HG03442 (cell line): ENCODE measurements at regions not wholly inside any gene's neighbourhood (a gene's known extent, or its start where the extent isn't known, plus 50 kb on each side); places are given as distances from the start of the nearest gene placed in this dataset.

Experiments
- ATAC-seq: cut with Tn5 transposase; IDR thresholded peaks from one replicate; pipeline ENCODE4 v1.9.1; 2021; ENCODE audit warnings: mild to moderate bottlenecking, moderate library complexity; ENCODE audit not compliant: unreplicated experiment

DNA sequence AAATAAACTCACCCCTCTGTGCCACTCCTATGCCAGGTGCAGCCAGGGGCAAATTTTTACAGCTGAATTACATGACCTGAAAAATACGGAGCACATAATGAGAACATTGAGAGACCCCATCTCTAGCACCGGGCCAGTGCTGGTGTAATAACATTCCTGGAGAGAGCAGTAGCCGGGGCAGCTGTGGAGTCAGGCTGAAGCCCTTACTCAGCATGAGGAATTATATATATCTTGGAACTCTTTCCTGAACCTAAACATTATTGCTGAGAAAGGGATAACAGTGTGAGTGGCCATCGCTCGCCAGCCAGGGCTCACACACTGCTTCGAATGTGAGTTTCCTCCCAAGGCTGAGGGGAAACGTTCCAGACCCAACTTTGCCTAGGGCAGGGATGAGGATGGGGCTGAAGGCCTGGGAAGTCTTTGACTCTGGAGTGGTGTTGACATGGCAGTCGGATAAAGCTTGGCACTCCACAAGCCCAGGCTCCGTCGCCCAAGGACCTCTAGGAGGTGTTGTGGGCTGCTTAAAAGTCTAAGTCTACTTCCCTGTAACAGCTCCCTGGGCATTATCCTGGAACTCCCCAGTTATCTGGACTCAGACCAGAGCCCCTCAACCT, 269.8 kb downstream of the CDC5L start:
- ATAC-seq: no peak

DNA sequence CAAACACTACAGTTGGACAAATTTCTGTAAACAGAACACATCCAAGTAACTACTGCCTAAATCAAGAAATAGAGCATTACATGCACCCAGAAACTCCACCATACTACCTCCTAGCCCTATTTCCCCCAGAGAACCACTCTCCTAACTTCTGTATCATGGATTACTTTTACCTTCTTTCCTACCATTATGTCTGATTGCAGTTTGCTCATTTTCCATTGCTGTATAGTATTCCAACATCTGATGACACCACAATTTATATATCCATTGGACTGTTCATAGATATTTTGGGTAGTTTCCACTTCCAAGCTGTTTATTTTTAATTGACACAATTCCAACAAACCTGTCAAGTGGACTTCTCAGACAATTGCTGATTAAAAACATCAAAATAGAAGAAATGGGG, 271.1 kb downstream of the CDC5L start:
- no peak for ATAC-seq

DNA sequence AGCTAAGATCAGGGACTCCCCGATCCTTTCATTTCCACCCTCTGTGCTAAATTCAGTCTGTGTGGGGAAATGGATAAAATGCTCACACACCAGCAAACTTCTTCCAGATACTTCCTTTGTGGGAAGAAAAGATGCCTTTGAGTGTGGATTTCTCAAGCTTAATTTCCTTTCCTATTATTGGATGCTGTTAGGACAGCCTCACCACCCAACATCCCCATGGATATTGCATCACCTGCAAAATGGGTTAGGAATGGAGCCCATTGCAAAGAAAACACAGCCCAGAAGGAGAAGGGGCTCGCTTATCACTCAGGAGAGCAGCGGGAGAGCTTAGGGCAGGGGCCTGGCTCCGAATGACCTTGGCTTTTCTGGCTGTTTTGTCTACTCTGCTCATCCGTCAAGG, 272.2 kb downstream of the CDC5L start:
- ATAC-seq: no peak

DNA sequence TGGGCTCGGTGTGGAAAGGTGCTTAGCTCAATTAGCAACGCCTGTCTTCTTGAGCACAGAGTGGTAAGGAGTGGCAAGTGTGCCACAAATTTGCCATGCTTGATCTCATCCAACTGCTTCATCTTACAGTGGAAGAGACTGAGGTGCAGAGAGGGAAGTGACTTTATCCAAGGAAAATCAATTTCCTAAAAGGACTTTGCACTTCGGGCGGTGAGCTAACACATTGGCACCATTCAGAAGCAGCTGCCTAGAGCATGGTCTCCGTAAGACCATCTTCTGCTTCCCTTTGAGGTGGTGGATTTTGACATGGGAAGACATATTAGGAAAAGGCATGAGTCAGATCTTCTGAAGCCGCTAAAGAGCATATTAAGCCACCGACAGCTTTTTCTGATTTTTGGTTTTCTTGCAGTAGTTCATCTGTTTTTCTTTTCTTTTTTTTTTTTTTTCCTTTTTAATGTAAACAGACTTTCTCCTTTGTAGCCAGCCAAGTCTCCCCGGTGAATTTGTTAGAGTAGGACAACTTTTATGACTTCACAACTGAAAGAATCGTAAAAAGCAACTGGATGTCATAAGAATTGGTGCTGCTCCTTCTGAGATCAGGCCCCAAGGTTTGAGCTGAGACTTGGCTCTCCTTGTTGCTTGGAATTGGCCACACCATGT, 273.2 kb downstream of the CDC5L start:
- ATAC-seq: no peak

DNA sequence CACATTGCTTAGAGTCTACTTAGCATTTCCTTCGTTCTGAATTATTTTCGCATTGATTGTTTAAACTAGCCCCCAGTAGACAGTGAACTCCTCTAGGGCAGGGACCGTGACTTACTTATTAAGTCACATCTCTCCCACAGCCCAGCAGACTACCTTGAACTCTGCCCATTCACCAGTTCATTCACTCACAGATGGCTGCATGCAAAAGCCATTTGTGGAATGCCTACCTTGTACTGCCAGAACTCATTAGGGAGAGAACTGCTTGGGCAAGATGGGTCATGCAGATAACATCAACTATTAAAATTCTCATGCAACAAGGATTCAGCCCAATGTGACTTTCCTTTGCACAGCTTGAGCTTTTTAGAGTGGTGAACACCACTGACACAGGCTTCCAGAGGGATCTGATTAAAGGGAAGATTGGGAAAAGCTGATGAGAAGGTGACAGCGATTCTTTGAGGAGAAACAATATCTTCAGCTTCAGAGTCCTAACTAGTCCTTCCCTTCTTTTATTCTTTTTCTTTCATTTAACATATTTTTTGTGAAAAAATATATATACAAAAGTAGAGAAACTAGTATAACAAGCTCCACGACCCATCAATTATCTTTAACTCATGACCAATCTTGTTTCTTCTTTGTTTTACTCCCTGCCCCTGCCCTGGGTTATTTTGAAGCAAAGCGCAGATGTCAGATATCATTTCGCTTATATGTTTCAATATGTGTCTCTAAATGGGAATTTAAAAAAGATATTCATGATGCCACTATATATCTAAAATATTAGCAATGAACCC, 273.9 kb downstream of the CDC5L start:
- ATAC-seq: no peak

DNA sequence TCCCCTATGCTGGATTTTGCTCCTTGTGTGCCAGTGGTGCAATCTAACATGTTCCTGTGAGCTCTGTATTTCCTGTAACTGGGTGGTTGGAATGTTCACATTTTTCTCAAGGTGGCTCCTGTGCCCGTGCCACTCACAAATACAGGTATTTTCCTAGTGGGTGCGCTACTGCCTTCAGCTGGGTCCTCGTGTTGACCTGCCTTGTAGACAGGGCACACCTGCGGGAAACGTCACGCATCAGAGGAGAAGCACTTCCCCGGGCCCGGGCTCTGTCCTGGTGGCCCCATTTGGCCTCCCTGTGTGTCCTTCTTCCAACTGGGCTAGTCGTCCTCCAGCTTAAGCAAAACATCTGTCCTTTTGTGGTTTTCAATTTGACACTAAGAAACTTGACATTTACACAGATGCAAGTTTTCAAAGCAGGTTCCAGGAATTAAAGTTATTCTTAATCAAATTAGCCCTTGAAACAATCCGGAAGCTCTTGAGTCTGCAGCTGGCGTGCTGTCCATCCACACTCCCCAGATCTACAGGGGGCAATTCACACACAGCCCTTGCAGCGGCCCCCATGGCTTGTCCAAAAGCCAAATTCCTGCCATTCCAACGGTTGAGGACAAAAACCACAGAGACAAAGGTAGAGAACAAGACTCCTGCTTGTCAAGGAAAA, 275.1 kb downstream of the CDC5L start:
- ATAC-seq: no peak

DNA sequence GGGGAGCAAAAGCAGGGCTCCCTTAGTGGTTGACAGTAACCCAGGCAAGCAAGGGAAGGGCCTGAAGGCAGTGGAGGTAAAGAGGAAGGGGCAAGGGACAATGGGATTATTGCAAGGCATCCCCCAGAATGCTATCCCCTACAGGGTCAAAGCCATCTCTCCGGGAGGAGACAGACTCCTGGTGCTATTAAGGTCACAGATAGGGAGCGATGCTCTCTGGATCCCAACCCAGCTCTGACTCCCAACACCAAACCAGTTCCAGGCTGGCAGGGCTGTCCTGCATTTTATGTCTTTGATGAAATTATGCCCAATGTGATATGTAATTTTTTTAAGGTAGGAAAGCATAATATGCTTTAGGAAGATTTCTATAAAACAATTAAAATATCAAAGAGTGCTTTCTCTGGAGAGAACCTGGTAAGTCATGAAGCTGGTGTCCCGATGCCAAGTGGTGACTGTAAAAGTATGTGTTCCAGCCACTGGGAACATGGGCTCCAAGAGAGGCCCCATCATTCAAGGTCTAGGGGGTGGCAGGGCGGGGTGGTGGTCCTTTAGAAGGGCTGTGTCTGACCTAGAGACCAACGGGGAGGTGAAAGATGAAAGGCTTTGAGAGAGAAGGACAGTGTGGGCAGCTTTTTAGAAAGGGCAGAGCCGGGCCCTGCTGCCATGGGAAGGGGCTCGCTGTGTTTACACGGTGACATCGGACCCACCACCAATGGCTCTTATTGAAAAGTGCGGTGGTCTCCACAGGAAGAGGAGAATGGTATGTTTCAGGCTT, 276.5 kb downstream of the CDC5L start:
- ATAC-seq: no peak

DNA sequence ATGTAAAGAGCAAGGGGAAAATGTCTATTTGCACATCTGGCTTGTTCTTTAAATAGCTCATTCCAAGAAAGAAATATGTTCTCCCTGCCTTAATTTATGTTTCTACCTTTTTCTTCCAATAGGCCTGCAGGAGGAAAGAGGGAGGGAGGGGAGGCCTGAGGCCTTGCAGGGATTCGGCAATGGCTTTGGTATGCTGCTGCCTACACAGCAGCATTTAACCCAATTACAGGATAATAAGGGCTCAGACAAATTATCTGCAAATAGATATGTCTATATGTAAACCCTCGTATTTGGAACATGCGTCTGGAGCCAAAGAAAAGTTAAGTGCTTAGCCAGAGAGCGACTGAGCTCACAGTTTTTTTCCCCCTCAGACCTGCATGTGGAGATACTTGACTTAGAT, 277.2 kb downstream of the CDC5L start:
- ATAC-seq: no peak

DNA sequence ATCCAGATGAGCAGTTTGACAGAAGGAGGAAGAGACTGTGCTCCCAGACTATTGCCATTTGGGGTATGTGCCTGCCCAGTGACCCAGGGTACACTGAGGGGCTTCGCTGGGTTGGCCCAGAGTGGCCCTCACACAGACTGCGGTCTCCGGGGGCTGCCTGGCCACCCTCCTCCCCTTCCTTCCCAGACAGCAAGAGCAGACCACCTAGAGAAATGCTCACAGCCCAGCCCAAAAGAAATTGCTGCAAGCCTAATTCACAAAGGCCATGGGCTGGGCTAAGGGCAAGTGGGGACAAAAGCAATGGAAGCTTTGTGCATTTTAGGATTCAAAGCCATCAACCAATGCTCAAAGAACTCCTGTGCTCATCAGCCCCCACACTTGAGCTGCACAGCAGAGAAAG, 277.6 kb downstream of the CDC5L start:
- ATAC-seq: no peak

DNA sequence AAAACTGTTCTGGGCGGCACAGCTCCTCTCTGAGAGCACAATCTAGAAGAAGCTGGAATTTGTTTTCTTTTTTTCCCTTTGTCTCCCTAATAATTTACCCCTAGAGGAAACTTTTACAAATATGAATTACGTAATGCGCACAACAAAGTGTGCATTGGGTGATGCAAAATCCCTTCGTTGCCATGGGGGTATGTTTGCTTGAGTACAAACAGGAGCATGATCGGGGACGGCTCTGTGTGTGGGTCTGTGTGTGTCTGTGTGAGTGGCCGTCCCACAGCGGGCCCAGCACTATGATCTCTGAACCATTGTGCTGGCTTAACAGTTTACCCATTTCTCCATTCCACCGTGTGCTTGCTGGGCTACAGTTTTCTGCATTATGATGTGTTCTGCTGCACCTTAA, 278.2 kb downstream of the CDC5L start:
- ATAC-seq: no peak

DNA sequence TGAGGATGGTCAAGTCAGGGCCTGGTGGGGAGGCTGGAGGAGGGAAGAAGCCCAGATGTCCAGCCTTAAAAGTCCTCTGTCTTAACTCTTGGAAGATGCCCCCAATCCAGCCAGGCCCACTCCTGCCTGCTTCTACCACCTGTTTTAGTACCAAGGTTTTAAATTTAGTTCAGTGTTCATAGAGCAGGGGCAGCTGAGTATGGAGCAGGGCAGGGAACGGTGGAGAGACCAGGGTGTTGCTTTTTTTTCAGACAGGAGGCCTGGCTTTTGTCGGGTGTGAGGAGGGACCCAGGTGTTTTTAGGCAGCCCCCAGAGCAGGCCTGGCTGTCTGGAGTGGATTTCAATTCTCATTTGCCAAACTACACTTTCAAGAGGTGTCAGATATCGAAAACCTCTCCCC, 278.8 kb downstream of the CDC5L start:
- ATAC-seq: no peak

DNA sequence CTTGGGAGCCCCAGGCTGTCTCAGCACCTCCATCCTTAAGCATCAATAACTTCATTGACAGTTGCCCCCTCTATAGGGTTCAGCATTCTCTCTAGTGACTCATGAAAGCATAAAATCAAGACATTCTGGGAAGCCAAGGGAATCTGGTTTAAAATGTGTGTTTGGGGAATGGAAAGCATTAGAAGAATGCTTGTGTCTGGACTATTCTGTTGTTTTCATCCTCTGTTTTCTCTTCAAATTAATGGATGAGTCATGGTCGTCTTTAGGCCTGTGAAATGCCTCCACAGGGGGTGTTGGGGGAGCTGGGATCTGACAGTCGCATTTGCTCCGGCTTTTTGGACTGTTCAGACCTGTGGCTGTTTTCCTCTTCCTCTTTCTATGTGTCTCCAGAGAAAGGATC, 279.7 kb downstream of the CDC5L start:
- no peak for ATAC-seq

DNA sequence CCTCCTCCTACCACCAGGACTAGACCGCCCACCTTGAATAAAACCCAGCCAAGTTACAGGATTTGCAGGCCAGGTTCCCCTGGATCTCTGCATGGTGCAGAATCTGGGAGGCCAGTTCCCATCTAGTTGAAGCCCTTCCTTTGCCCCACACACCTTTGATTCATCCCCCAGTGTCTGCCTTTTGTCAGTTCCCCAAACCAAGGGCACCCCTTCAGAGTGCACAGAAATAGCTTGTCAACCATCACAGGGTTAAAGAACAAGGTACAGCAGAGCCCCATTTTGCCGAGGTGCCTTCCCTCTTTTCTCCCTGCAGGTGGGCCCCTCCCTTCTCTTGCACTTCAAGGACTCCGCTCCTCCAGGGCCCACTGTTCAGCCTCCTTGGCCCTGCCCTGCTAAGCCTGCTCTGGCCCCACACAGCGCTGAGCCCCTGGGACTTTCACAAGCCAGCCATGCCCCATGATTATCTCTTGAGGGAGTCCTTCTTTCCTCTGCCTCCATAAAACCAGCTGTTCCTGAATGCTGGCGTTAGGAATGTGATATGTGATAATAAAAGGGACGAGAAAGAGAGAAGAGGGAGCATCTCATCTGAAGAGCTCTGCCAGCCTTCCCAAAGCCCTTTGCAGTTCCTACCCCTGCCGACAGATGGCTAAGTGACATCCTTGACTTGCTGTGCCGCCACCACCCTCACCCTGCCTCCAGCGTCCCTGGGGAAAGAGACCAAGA, 280.3 kb downstream of the CDC5L start:
- ATAC-seq: no peak

DNA sequence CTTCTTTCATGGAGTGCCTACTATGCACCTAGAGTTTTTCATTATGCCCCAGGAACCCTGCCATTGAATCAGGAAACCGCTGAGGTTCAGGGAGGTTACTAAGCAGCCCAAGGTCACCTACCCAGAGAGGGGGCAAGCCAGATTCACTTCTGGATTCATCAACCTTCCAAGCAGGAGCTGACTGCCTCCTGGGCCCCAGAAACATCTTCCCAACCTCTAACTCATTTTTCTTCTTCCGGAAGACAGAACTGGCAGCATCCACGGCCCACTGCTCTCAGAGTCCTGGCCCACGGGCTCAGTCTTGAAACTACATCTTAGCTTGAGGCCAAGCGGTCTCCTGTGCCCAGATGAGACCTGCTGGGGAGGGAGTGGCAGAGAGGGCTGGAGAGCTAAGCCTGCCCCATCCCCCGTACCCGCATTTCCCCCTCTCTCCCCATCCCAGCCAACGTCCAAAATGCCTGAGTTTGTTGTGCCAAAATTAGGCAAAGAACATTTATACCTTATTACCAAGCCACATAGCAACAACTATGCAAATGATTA, 281.0 kb downstream of the CDC5L start:
- no peak for ATAC-seq

DNA sequence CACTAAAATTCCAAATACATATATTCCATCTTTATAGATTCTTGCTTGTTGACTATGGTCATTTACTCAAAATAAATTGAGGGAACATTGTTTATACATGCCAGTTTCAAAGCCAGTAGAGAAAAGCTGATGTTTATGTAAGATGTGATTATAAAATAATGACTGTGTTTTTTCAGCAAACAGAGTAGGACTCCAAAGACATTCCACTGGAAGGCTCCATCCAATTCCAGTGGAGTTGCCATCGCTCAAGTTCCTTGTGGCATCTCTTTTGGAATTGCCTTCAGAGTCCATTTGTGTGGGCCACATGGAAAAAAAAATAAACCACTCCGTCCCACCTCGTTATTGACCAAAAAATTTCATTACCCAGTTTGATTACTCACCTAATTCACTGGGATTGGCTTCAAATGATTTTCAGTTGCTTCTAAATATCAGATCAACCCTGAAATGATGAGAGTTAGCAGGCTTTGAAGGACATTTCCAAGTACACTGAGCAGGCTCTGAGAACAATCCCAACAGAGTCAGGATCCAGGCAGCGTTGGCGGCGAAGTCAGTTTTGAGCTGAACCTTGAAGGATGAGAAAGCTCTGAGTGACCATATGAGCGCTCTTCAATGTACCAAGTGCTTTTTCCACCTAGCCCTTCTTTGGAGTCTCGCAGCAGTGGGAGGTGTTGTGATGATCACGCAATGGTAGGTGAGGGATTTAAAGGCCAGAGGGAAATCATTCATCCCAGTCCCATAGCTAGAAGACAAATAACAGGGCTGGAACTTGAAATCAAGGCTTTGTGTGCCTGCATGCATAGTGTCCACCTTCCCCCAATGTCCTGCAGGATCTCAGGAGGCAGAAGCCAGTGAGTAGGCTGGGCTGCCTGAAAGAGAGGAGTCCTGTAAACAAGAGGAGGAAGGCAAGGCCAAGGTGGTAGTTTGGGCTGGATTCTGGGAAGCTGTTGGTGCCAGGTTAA, 281.7 kb downstream of the CDC5L start:
- ATAC-seq: no peak

DNA sequence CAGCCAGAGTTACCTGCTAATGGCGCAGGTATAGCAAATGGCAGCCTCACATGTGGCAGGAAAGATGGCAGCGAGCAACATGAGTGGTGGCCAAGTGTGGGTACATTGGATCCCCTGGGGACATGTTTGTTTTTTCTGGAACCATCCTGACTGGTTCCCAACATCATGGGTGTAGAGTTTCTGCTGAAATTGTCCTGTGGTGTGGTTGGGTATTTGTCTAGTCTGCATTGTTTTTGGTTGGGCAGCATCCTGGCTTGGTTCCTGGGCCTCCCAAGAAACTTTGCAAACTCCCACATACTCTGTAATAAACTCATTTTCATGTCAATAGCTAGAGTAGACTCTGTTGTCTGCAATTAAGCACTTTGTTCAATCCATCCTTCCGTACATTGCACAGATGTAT, 282.6 kb downstream of the CDC5L start:
- ATAC-seq: no peak

DNA sequence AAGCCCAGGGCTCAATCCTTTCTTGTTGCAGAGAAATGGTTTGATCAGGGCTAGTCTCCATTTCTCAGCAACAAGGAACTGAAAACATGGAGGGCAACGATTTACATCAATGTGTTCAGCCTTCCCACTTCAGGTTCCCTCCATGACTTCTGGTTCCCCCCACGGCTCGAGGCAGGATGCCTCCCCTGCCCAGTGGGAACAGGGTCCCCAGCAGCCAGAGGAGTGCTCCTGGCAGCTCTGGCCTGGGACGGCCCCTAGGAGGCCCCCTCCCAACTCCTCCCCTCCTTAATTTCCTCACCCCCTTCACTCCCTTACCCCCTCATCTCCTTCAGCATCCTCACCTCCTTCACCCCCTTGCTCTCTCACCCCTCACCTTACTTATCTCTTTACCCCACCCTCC, 283.8 kb downstream of the CDC5L start:
- no peak for ATAC-seq

DNA sequence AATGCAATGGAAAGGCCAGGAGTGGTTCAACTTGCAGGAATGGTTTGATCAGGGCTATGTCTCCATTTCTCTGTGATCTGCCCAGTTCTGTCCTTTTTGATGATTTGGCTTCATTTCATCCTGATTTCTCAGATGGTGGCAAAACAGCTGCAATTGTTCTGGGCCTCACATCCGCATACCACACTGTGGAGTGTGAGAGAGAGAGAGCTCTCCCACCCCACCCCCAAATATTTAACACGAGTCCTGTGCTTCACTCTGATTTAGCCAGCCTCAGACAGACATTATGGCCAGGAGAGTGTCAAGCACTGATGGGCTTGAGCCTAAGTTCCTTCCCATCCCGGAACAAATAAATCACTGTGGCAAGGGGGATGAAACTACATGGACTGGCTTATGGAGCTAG, 284.6 kb downstream of the CDC5L start:
- no peak for ATAC-seq

DNA sequence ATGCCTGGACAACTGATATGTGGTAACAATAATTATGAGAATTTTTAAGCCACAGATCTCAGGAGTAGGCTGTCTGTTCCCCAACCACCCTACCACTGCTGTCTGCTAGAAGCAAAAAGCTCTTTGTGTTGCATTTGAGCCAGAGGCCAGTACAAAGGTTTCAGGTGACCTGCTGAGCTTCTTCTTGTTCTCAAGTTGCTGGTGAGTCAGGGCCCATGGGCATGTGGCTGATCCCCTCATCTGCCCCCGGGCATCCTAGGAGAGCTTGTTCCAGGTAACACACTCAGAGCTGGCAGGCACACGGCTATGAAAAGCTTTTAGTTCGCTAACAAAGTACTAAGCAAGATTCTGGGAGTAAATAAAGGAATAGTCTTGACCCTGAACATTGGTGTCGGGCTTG, 285.3 kb downstream of the CDC5L start:
- no peak for ATAC-seq
